Neural progenitor cell (in vitro differentiated cells): ENCODE measurements at regions not wholly inside any gene's neighbourhood (a gene's known extent, or its start where the extent isn't known, plus 50 kb on each side); places are given as distances from the start of the nearest gene placed in this dataset.

Experiments
- CTCF ChIP-seq: fragments of 200-600 bp; sonication (generic); IDR thresholded peaks from 2 replicates; pipeline ENCODE4 v1.5.1; 2017; ENCODE audit warnings: antibody characterized with exemption, mild to moderate bottlenecking
- EZH2 ChIP-seq: fragments of 200-600 bp; sonication (generic); IDR thresholded peaks from 2 replicates; pipeline ENCODE4 v1.6.1; 2017; ENCODE audit warnings: antibody characterized with exemption, mild to moderate bottlenecking, moderate library complexity
- EZH2phosphoT487 ChIP-seq: fragments of 200-600 bp; sonication (generic); IDR thresholded peaks from 2 replicates; pipeline ENCODE4 v1.6.1; 2017; ENCODE audit warnings: antibody characterized with exemption

GRCh38 chr9:84174486-84174885 is 166.1 kb downstream of the SLC28A3 start:
- no peak for TF ChIP-seq CTCF
- TF ChIP-seq EZH2 = no peak
- TF ChIP-seq EZH2phosphoT487 = no peak
